Left ventricle myocardium inferior (tissue), 1 donor: ENCODE measurements at regions not wholly inside any gene's neighbourhood (a gene's known extent, or its start where the extent isn't known, plus 50 kb on each side); places are given as distances from the start of the nearest gene placed in this dataset.
"Not testable (repeated sequence)": the region's sequence is repeated elsewhere in the genome, so short reads cannot be mapped to it uniquely, and the experiment has no call there.

ENCODE experiments used
- DNase-seq: peaks from one replicate; pipeline ENCODE4 v3.0.0-alpha.2; 2020
- H3K27ac ChIP-seq: fragments of 200-600 bp; replicated peaks from 2 replicates; pipeline ENCODE4 v1.8.0; 2021
- H3K27me3 ChIP-seq: fragments of 200-600 bp; 2 replicates; pipeline ENCODE4 v1.8.0; 2021; ENCODE audit warnings: low read depth
- H3K36me3 ChIP-seq: fragments of 200-600 bp; 2 replicates; pipeline ENCODE4 v1.8.0; 2021
- H3K4me1 ChIP-seq: fragments of 200-600 bp; 2 replicates; pipeline ENCODE4 v1.8.0; 2021
- H3K4me3 ChIP-seq: fragments of 200-600 bp; 2 replicates; pipeline ENCODE4 v1.8.0; 2021; ENCODE audit warnings: mild to moderate bottlenecking, moderate library complexity
- H3K9me3 ChIP-seq: fragments of 200-600 bp; replicated peaks from 2 replicates; pipeline ENCODE4 v1.8.0; 2021
- intact Hi-C: fragments of 100-400 bp; cut with micrococcal nuclease; formaldehyde crosslinking; loops from one replicate; pipeline ENCODE4 v1.11.0; 2022
- TF ChIP-seq, protein P1 (sequence below): fragments of 200-600 bp; IDR thresholded peaks from 2 replicates; pipeline ENCODE4 v1.8.0; 2021; ENCODE audit warnings: antibody characterized with exemption, mild to moderate bottlenecking, borderline replicate concordance
- donor health status: DM: no; HTN: yes; CAD: no; lungs with severe emphysema.

DNA sequence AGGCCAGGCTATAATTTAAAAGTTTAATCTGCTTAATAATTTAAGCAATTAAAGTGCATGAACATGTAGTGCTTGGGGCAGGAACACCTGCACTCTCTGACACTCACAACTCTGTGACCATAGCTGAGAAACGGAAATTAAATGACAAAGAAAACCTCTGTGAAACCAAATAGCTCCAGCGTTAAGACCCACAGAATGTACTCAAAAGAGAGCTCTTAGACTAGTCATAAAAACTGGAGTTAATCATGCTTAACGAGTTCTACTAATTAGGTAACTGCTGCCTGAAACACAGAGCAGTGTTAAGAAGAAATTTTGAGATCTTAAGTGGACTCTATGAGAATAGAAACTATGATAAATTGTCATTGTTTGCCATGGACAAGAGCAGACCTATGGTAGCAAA, 174.4 kb upstream of the SPIN4 start:
- H3K4me1 ChIP-seq: no peaks in the 10 kb centered on the region
- H3K36me3 ChIP-seq: no peaks in the 10 kb centered on the region
- H3K4me3 ChIP-seq: no peak overlapping the region
- intact Hi-C loops: no loop called here
- DNase-seq: no peak
- TF ChIP-seq, protein P1, sequence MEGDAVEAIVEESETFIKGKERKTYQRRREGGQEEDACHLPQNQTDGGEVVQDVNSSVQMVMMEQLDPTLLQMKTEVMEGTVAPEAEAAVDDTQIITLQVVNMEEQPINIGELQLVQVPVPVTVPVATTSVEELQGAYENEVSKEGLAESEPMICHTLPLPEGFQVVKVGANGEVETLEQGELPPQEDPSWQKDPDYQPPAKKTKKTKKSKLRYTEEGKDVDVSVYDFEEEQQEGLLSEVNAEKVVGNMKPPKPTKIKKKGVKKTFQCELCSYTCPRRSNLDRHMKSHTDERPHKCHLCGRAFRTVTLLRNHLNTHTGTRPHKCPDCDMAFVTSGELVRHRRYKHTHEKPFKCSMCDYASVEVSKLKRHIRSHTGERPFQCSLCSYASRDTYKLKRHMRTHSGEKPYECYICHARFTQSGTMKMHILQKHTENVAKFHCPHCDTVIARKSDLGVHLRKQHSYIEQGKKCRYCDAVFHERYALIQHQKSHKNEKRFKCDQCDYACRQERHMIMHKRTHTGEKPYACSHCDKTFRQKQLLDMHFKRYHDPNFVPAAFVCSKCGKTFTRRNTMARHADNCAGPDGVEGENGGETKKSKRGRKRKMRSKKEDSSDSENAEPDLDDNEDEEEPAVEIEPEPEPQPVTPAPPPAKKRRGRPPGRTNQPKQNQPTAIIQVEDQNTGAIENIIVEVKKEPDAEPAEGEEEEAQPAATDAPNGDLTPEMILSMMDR: no peak
- no peaks in the 10 kb centered on the region for H3K27me3 ChIP-seq
- H3K27ac ChIP-seq: no peak overlapping the region
- H3K9me3 ChIP-seq: peaks cover 6% of the 10 kb centered on the region

DNA sequence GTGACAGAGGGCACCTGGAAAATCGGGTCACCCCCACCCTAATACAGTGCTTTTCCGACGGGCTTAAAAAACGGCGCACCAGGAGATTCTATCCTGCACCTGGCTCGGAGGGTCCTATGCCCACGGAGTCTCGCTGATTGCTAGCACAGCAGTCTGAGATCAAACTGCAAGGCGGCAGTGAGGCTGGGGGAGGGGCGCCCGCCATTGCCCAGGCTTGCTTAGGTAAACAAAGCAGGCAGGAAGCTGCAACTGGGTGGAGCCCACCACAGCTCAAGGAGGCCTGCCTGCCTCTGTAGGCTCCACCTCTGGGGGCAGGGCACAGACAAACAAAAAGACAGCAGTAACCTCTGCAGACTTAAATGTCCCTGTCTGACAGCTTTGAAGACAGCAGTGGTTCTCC, 168.2 kb upstream of the SPIN4 start:
- peaks cover 19% of the 10 kb centered on the region for H3K4me1 ChIP-seq

DNA sequence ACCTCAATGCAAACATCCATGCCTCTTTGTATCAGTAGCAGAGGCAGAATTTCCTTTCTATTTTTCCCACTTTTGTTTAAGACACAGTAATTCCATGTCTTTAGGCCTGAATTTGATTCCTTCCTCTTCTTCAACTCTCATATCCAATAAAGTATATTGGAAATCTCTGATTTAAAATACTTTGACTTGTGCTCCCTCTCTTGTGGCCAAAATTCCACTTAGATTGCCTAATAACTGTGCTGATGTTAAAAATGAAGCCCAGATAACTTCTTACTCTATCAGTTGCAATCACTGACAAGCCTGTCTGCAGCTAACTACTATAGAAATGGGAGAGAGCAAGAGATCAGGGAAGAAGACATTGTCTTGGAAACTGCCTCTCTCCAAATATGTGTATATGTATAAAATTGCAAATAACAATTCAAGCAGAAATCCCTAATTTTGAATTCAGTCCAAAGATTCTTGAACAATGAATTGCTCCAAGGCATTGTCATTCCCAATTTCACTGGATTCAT, 163.5 kb upstream of the SPIN4 start:
- intact Hi-C loops: no loop called here
- H3K27ac ChIP-seq: peak overlapping the region; percentile 46
- H3K27me3 ChIP-seq: no peaks in the 10 kb centered on the region
- no peaks in the 10 kb centered on the region for H3K36me3 ChIP-seq
- no peak for DNase-seq
- H3K4me3 ChIP-seq: no peak overlapping the region
- H3K4me1 ChIP-seq: peaks cover 30% of the 10 kb centered on the region
- TF ChIP-seq, protein P1: no peak
- H3K9me3 ChIP-seq: no peaks in the 10 kb centered on the region

More for the DNA sequence above, 168.2 kb upstream of the SPIN4 start:
- H3K36me3 ChIP-seq, H3K27me3 ChIP-seq, DNase-seq, intact Hi-C loops, H3K9me3 ChIP-seq, H3K27ac ChIP-seq, H3K4me3 ChIP-seq: not testable (repeated sequence)

DNA sequence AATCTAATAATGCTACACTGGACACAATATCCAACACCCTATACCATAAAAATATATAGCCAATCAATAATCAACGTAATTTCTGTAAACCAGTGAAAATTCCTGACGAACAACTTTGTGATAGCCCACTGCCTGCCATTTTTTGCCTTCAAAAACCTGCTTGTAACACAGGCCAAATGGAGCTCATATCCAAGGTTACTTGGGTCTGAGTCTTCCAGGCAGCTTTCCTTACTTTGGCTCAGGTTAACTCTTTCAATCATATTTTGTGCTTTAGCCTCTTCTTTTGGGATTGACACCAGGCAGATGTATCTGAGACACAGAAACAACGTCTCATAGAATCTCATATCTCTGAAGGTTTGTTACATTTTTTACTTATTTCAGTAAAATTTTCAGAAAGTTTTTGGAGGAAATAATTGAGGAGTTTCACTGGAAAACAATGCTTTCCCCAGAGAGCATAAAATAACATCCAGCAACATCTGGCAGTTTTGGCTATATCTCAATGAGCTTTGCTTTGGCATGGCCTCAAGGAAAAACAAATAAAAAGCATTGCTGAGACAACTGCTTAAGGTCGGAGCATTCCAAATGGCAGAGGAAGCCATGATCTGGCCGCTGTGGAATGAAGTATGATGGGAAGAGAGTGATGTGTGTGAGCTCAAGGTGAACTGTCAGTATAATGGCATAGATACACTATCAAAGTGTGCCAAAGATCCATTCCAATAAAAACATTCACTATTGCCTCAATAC, 162.9 kb upstream of the SPIN4 start:
- peak; percentile 16 for DNase-seq
- intact Hi-C loops: no loop called here
- H3K27me3 ChIP-seq: no peaks in the 10 kb centered on the region

GRCh38 chrX:63511361-63511760, 160.2 kb upstream of the SPIN4 start:
- no peaks in the 10 kb centered on the region for H3K9me3 ChIP-seq
- H3K27me3 ChIP-seq: no peaks in the 10 kb centered on the region
- TF ChIP-seq, protein P1: no peak
- H3K27ac ChIP-seq: no peak overlapping the region
- no peak for DNase-seq
- no peak overlapping the region for H3K4me3 ChIP-seq
- no peaks in the 10 kb centered on the region for H3K36me3 ChIP-seq
- intact Hi-C loops: no loop called here
- H3K4me1 ChIP-seq: peaks cover 28% of the 10 kb centered on the region

More for the DNA sequence above, 162.9 kb upstream of the SPIN4 start:
- TF ChIP-seq, protein P1: no peak
- Histone ChIP-seq H3K9me3 (no peaks in the 10 kb centered on the region), H3K27ac (peak overlapping the region; percentile 46), H3K4me3 (no peak overlapping the region), H3K4me1 (peaks cover 30% of the 10 kb centered on the region), H3K36me3 (no peaks in the 10 kb centered on the region)

DNA sequence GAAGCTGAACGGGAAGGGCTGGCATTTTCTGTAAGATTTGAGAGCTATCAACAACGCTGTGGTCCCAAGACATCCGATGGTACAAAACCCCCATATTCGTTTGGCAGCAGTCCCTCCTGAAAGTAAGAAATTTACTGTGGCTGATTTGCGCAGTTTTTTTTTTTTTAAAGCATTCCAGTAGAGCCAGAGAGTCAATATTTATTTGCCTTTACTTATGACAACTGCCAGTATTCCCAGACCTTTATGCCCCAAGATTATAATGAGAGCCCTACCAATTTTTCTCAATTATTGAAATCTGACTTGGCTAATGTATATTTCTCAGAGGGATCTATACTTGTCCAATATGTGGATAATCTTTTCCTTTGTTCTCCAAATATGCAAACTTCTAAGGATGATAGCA, 157.5 kb upstream of the SPIN4 start:
- no peak overlapping the region for H3K27ac ChIP-seq
- intact Hi-C loops: no loop called here
- no peaks in the 10 kb centered on the region for H3K36me3 ChIP-seq
- H3K9me3 ChIP-seq: no peaks in the 10 kb centered on the region
- H3K4me1 ChIP-seq: peaks cover 7% of the 10 kb centered on the region
- no peak for DNase-seq
- TF ChIP-seq, protein P1: no peak
- no peak overlapping the region for H3K4me3 ChIP-seq
- no peaks in the 10 kb centered on the region for H3K27me3 ChIP-seq
